Mesenchymal stem cell (in vitro differentiated cells and primary cell): ENCODE measurements at regions not wholly inside any gene's neighbourhood (a gene's known extent, or its start where the extent isn't known, plus 50 kb on each side); places are given as distances from the start of the nearest gene placed in this dataset.
A peak's percentile ranks its signal among the peaks of the same experiment; 100 is the strongest.

ENCODE experiments used
- DNase-seq: peaks from one replicate; pipeline ENCODE4 v3.0.0-alpha.2; 2013
- H2AFZ ChIP-seq: one replicate; pipeline ENCODE4 v1.6.1; 2013; ENCODE audit warnings: low read depth, mild to moderate bottlenecking, control low read depth, inconsistent platforms, low read length, moderate library complexity
- H2AK5ac ChIP-seq: 2 replicates; pipeline ENCODE4 v1.6.1; 2013; ENCODE audit warnings: low read length, moderate library complexity, mild to moderate bottlenecking, inconsistent platforms; ENCODE audit not compliant: severe bottlenecking
- H2BK120ac ChIP-seq: one replicate; pipeline ENCODE4 v1.6.1; 2013; ENCODE audit warnings: low read depth, mild to moderate bottlenecking, inconsistent platforms, low read length, moderate library complexity
- H2BK12ac ChIP-seq, 2 experiments: one replicate each; pipeline ENCODE4 v1.6.1; 2013; ENCODE audit warnings: inconsistent platforms in 2 of 2, low read length in 2 of 2, mild to moderate bottlenecking in 2 of 2, moderate library complexity in 2 of 2, control low read depth in 1 of 2
- H2BK15ac ChIP-seq: one replicate; pipeline ENCODE4 v1.6.1; 2013; ENCODE audit warnings: mild to moderate bottlenecking, low read depth, inconsistent platforms; ENCODE audit not compliant: poor library complexity, severe bottlenecking
- H2BK5ac ChIP-seq: 2 replicates; pipeline ENCODE4 v1.6.1; 2013; ENCODE audit warnings: low read depth, mild to moderate bottlenecking, low read length, control low read depth, inconsistent platforms; ENCODE audit not compliant: poor library complexity, severe bottlenecking
- H3K14ac ChIP-seq, 2 experiments: one replicate each; pipeline ENCODE4 v1.6.1; 2013; ENCODE audit warnings: inconsistent platforms in 2 of 2, low read length in 2 of 2, control low read depth in 1 of 2, mild to moderate bottlenecking in 1 of 2, moderate library complexity in 1 of 2
- H3K18ac ChIP-seq, 2 experiments: one replicate each; pipeline ENCODE4 v1.6.1; 2013; ENCODE audit warnings: inconsistent platforms in 2 of 2, low read length in 2 of 2, control low read depth in 1 of 2, low read depth in 1 of 2, mild to moderate bottlenecking in 1 of 2
- H3K23ac ChIP-seq, 2 experiments: one replicate each; pipeline ENCODE4 v1.6.1; 2013; ENCODE audit warnings: inconsistent platforms in 2 of 2, low read length in 2 of 2, mild to moderate bottlenecking in 2 of 2, moderate library complexity in 2 of 2, control low read depth in 1 of 2
- H3K27ac ChIP-seq: 2 replicates; pipeline ENCODE4 v1.5.1; 2013; ENCODE audit warnings: mild to moderate bottlenecking, moderate library complexity, low read length, control low read depth, inconsistent platforms; ENCODE audit not compliant: poor library complexity, severe bottlenecking
- H3K27me3 ChIP-seq, 2 experiments: 2 replicates each; pipeline versions ENCODE4 v1.6.1 to v1.7.0; 2013; ENCODE audit warnings: low read length in 2 of 2, mild to moderate bottlenecking in 2 of 2, moderate library complexity in 2 of 2, control low read depth in 1 of 2, inconsistent platforms in 1 of 2; ENCODE audit not compliant: control insufficient read depth in 1 of 2, insufficient read depth in 1 of 2
- H3K36me3 ChIP-seq, 2 experiments: 2 replicates each; pipeline versions ENCODE4 v1.6.1 to v1.7.0; 2013; ENCODE audit warnings: low read length in 2 of 2, control low read depth in 1 of 2, inconsistent platforms in 1 of 2, low read depth in 1 of 2, mild to moderate bottlenecking in 1 of 2; ENCODE audit not compliant: insufficient read depth in 2 of 2, control insufficient read depth in 1 of 2
- H3K4ac ChIP-seq, 2 experiments: one replicate each; pipeline ENCODE4 v1.6.1; 2013; ENCODE audit warnings: inconsistent platforms in 2 of 2, low read length in 2 of 2, mild to moderate bottlenecking in 2 of 2, moderate library complexity in 2 of 2, control low read depth in 1 of 2, low read depth in 1 of 2
- H3K4me1 ChIP-seq: 2 replicates; pipeline ENCODE4 v1.6.1; 2013; ENCODE audit warnings: low read depth, low read length, control low read depth; ENCODE audit not compliant: control insufficient read depth, insufficient read depth
- H3K4me2 ChIP-seq: 2 replicates; pipeline ENCODE4 v1.6.1; 2013; ENCODE audit warnings: low read length, mild to moderate bottlenecking, inconsistent platforms; ENCODE audit not compliant: poor library complexity, severe bottlenecking
- H3K4me3 ChIP-seq, 2 experiments: 2 replicates each; pipeline versions ENCODE4 v1.5.1 to v1.7.0; 2013; ENCODE audit warnings: low read length in 2 of 2, mild to moderate bottlenecking in 2 of 2, control low read depth in 1 of 2, low read depth in 1 of 2; ENCODE audit not compliant: insufficient read depth in 1 of 2
- H3K79me1 ChIP-seq: replicated peaks from 2 replicates; pipeline ENCODE4 v1.6.1; 2013; ENCODE audit warnings: mild to moderate bottlenecking, control low read depth, low read length, inconsistent platforms; ENCODE audit not compliant: poor library complexity, severe bottlenecking
- H3K9ac ChIP-seq: 2 replicates; pipeline ENCODE4 v1.7.0; 2013; ENCODE audit warnings: mild to moderate bottlenecking, low read length, moderate library complexity
- H3K9me3 ChIP-seq: 2 replicates; pipeline ENCODE4 v1.7.0; 2013; ENCODE audit warnings: mild to moderate bottlenecking, low read length; ENCODE audit not compliant: control insufficient read depth
- H4K8ac ChIP-seq: one replicate; pipeline ENCODE4 v1.6.1; 2013; ENCODE audit warnings: inconsistent platforms, mild to moderate bottlenecking, low read length, moderate library complexity
- H4K91ac ChIP-seq: one replicate; pipeline ENCODE4 v1.6.1; 2013; ENCODE audit warnings: mild to moderate bottlenecking, low read length, inconsistent platforms
- WGBS: methylation state at CpG from one replicate; pipeline ENCODE4 v1.1.7; 2013; ENCODE audit warnings: mixed read lengths; 5-methylcytosine and 5-hydroxymethylcytosine counted together

GRCh38 chr14:40476005-40476404 lies 1043.8 kb upstream of the FBXO33 start:
- H2BK12ac ChIP-seq = no peak overlapping the region
- no peak for DNase-seq
- H2BK120ac ChIP-seq = no peak overlapping the region
- H3K23ac ChIP-seq = no peak overlapping the region
- H3K18ac ChIP-seq = no peak overlapping the region
- H2AK5ac ChIP-seq = no peak overlapping the region
- H2AFZ ChIP-seq = no peak overlapping the region
- no peak overlapping the region for H2BK15ac ChIP-seq
- H3K14ac ChIP-seq = no peak overlapping the region
- WGBS = 85% methylated on average over 1 of the region's 1 CpG
- no peaks in the 10 kb centered on the region for H3K27me3 ChIP-seq
- H3K4me2 ChIP-seq = no peak overlapping the region
- no peak overlapping the region for H3K4me3 ChIP-seq
- no peak overlapping the region for H4K8ac ChIP-seq
- no peaks in the 10 kb centered on the region for H3K36me3 ChIP-seq
- no peak overlapping the region for H4K91ac ChIP-seq
- peaks cover 37% of the 10 kb centered on the region for H3K9me3 ChIP-seq
- no peak overlapping the region for H2BK5ac ChIP-seq
- H3K9ac ChIP-seq = no peak overlapping the region
- no peak overlapping the region for H3K4ac ChIP-seq
- H3K27ac ChIP-seq = no peak overlapping the region
- no peaks in the 10 kb centered on the region for H3K4me1 ChIP-seq
- no peaks in the 10 kb centered on the region for H3K79me1 ChIP-seq

GRCh38 chr14:40467969-40468368 lies 1035.7 kb upstream of the FBXO33 start:
- Histone ChIP-seq H2BK120ac (no peak overlapping the region), H2AFZ (no peak overlapping the region), H2BK12ac (no peak overlapping the region), H4K8ac (no peak overlapping the region), H3K36me3 (no peaks in the 10 kb centered on the region), H3K4me3 (no peak overlapping the region), H3K4ac (no peak overlapping the region), H3K27me3 (no peaks in the 10 kb centered on the region), H3K79me1 (no peaks in the 10 kb centered on the region), H3K4me1 (no peaks in the 10 kb centered on the region), H3K18ac (no peak overlapping the region), H3K23ac (no peak overlapping the region), H3K14ac (no peak overlapping the region), H4K91ac (no peak overlapping the region), H2BK5ac (no peak overlapping the region), H3K4me2 (no peak overlapping the region), H3K9ac (no peak overlapping the region), H3K27ac (no peak overlapping the region), H3K9me3 (peaks cover 39% of the 10 kb centered on the region), H2BK15ac (no peak overlapping the region), H2AK5ac (no peak overlapping the region)
- DNase-seq = no peak
- WGBS = no CpG with 5 or more reads among the region's 1 CpG

GRCh38 chr14:40464531-40464930 lies 1032.3 kb upstream of the FBXO33 start:
- Histone ChIP-seq H2AK5ac (no peak overlapping the region), H2AFZ (no peak overlapping the region), H2BK15ac (no peak overlapping the region), H3K27ac (no peak overlapping the region), H2BK5ac (no peak overlapping the region), H4K91ac (peak overlapping the region; percentile 7), H2BK12ac (no peak overlapping the region), H2BK120ac (no peak overlapping the region), H3K9ac (no peak overlapping the region), H3K4me3 (no peak overlapping the region), H3K27me3 (no peaks in the 10 kb centered on the region), H4K8ac (no peak overlapping the region), H3K4ac (no peak overlapping the region), H3K14ac (no peak overlapping the region), H3K23ac (no peak overlapping the region), H3K9me3 (peaks cover 30% of the 10 kb centered on the region), H3K4me2 (no peak overlapping the region), H3K18ac (no peak overlapping the region), H3K36me3 (no peaks in the 10 kb centered on the region), H3K79me1 (no peaks in the 10 kb centered on the region), H3K4me1 (no peaks in the 10 kb centered on the region)
- DNase-seq = no peak
- 100% methylated on average over 2 of the region's 2 CpGs for WGBS

- Histone ChIP-seq H2BK120ac (no peak overlapping the region), H2AK5ac (no peak overlapping the region), H2AFZ (no peak overlapping the region), H4K8ac (no peak overlapping the region), H3K4me1 (no peaks in the 10 kb centered on the region), H3K9ac (no peak overlapping the region), H3K4ac (no peak overlapping the region), H3K18ac (no peak overlapping the region), H4K91ac (no peak overlapping the region), H2BK15ac (no peak overlapping the region), H2BK12ac (no peak overlapping the region), H3K36me3 (no peaks in the 10 kb centered on the region), H3K23ac (no peak overlapping the region), H3K4me2 (no peak overlapping the region), H3K9me3 (peaks cover 24% of the 10 kb centered on the region), H3K27ac (no peak overlapping the region), H3K27me3 (no peaks in the 10 kb centered on the region), H3K79me1 (no peaks in the 10 kb centered on the region), H3K14ac (no peak overlapping the region), H2BK5ac (no peak overlapping the region), H3K4me3 (no peak overlapping the region)
- no peak for DNase-seq
- WGBS = 85% methylated on average over 6 of the region's 6 CpGs
These were observed 1031.7 kb upstream of the FBXO33 start for GRCh38 chr14:40463886-40464285.
